ENCODE measurements at regions not wholly inside any gene's neighbourhood (a gene's known extent, or its start where the extent isn't known, plus 50 kb on each side); places are given as distances from the start of the nearest gene placed in this dataset.

DNA sequence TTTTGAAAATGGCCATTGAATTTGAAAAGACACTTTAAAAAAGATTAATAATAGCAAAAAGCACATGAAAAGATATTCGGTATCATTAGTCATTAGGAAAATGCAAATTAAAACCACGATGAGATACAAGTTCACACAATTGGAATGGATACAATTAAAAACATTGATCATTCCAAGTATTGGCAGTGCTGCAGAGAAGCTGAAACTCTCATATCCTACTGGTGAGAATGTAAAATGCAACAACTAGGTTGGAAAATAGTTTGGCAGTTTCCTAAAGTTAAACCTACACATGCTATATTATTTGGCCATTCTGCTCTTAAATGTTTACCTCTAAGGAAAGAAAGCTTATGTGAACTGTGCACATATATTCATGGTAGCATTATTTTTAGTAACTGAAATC, 838.7 kb upstream of the PRMT6 start:
- H3K36me3 ChIP-seq (ENCODE audit: control insufficient read depth, insufficient read depth, low read length): no peaks in the 10 kb centered on the region
- H3K4me3 ChIP-seq (replicated peaks; ENCODE audit: low read depth, low read length): no peak overlapping the region
- TF ChIP-seq, protein P1, sequence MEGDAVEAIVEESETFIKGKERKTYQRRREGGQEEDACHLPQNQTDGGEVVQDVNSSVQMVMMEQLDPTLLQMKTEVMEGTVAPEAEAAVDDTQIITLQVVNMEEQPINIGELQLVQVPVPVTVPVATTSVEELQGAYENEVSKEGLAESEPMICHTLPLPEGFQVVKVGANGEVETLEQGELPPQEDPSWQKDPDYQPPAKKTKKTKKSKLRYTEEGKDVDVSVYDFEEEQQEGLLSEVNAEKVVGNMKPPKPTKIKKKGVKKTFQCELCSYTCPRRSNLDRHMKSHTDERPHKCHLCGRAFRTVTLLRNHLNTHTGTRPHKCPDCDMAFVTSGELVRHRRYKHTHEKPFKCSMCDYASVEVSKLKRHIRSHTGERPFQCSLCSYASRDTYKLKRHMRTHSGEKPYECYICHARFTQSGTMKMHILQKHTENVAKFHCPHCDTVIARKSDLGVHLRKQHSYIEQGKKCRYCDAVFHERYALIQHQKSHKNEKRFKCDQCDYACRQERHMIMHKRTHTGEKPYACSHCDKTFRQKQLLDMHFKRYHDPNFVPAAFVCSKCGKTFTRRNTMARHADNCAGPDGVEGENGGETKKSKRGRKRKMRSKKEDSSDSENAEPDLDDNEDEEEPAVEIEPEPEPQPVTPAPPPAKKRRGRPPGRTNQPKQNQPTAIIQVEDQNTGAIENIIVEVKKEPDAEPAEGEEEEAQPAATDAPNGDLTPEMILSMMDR (IDR thresholded peaks at IDR 0.05; ENCODE audit: insufficient read depth, low read length, poor library complexity, severe bottlenecking): no peak
- H3K27me3 ChIP-seq (replicated peaks; ENCODE audit: control insufficient read depth, insufficient read depth, low read length): no peaks in the 10 kb centered on the region
- no peak for DNase-seq (ENCODE audit: extremely low read depth, insufficient read length)

DNA sequence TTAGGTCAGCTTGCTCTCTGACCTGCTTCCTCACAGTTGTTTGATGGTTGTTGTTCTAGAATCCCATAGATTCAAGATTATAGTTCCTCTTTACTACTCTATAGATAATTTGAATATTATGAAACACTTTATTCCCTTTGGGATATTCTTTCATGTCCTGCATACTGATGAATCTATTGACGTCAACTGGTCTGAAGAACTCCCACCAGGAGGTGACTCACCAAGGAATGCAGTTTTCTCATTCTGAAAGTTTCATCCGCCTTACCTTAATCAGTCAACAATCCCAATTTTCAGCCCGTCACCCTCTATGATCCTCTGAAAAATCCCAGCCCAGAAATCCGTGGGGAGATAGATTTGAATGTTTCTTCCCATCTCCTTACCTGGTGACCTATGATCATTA, 834.1 kb upstream of the PRMT6 start:
- Histone ChIP-seq H3K36me3 (ENCODE audit: control insufficient read depth, insufficient read depth, low read length) (no peaks in the 10 kb centered on the region), H3K27me3 (replicated peaks; ENCODE audit: control insufficient read depth, insufficient read depth, low read length) (no peaks in the 10 kb centered on the region), H3K4me3 (replicated peaks; ENCODE audit: low read depth, low read length) (no peak overlapping the region)
- no peak for DNase-seq (ENCODE audit: extremely low read depth, insufficient read length)
- TF ChIP-seq, protein P1 (IDR thresholded peaks at IDR 0.05; ENCODE audit: insufficient read depth, low read length, poor library complexity, severe bottlenecking): no peak

DNA sequence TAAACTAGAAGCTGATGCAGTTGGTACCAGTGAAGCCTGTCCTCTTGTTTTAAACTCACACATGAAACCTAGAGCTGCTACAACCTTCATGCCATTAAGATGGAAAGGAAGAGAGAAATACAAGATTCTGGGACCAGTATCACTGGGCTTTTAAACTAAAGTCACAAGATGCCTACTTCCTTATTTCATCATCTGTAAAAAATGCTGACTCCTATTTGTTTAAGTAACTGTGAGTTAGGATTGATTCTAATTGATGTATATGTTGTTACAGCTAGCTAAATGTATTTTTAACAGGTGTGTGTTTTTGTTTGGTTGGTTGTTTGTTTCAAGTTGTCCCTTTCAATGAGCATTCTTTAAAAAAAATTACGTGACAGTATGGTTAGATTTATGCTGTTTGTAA, 833.3 kb upstream of the PRMT6 start:
- H3K4me3 ChIP-seq (replicated peaks; ENCODE audit: low read depth, low read length): no peak overlapping the region
- no peaks in the 10 kb centered on the region for H3K27me3 ChIP-seq (replicated peaks; ENCODE audit: control insufficient read depth, insufficient read depth, low read length)
- DNase-seq (ENCODE audit: extremely low read depth, insufficient read length): no peak
- TF ChIP-seq, protein P1 (IDR thresholded peaks at IDR 0.05; ENCODE audit: insufficient read depth, low read length, poor library complexity, severe bottlenecking): no peak
- H3K36me3 ChIP-seq (ENCODE audit: control insufficient read depth, insufficient read depth, low read length): no peaks in the 10 kb centered on the region

DNA sequence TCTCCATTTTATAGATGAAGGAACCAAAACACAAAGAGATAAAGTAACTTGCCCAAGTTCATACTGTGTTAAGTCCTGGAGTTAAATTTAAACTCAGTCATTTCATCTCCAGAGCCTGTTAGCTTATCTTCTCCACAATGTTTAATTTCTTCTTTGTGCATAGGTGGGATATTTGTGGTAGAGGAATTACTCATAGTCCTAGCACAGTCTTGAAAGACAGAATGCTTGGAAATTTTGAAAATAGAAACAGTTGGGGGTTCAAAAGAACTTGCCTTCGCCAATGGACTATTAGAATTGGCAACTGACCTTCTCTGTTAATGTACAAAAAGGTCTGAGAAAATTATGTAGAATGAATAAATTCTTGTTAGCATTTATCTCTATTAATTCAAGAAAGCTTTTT, 832.0 kb upstream of the PRMT6 start:
- TF ChIP-seq, protein P1 (IDR thresholded peaks at IDR 0.05; ENCODE audit: insufficient read depth, low read length, poor library complexity, severe bottlenecking): no peak
- DNase-seq (ENCODE audit: extremely low read depth, insufficient read length): no peak
- H3K27me3 ChIP-seq (replicated peaks; ENCODE audit: control insufficient read depth, insufficient read depth, low read length): no peaks in the 10 kb centered on the region
- no peak overlapping the region for H3K4me3 ChIP-seq (replicated peaks; ENCODE audit: low read depth, low read length)
- H3K36me3 ChIP-seq (ENCODE audit: control insufficient read depth, insufficient read depth, low read length): no peaks in the 10 kb centered on the region

- no peak for DNase-seq (ENCODE audit: extremely low read depth, insufficient read length)
- Histone ChIP-seq H3K4me3 (replicated peaks; ENCODE audit: low read depth, low read length) (no peak overlapping the region), H3K27me3 (replicated peaks; ENCODE audit: control insufficient read depth, insufficient read depth, low read length) (no peaks in the 10 kb centered on the region), H3K36me3 (ENCODE audit: control insufficient read depth, insufficient read depth, low read length) (no peaks in the 10 kb centered on the region)
- TF ChIP-seq, protein P1 (IDR thresholded peaks at IDR 0.05; ENCODE audit: insufficient read depth, low read length, poor library complexity, severe bottlenecking): no peak
Measured at GRCh38 chr1:106225403-106225802, 831.1 kb upstream of the PRMT6 start.

- Histone ChIP-seq H3K4me3 (replicated peaks; ENCODE audit: low read depth, low read length) (no peak overlapping the region), H3K27me3 (replicated peaks; ENCODE audit: control insufficient read depth, insufficient read depth, low read length) (no peaks in the 10 kb centered on the region), H3K36me3 (ENCODE audit: control insufficient read depth, insufficient read depth, low read length) (no peaks in the 10 kb centered on the region)
- TF ChIP-seq, protein P1 (IDR thresholded peaks at IDR 0.05; ENCODE audit: insufficient read depth, low read length, poor library complexity, severe bottlenecking): no peak
- DNase-seq (ENCODE audit: extremely low read depth, insufficient read length): no peak
Measured at GRCh38 chr1:106226550-106226949, 829.9 kb upstream of the PRMT6 start.
